RPMI8226 (cell line): ENCODE measurements at regions not wholly inside any gene's neighbourhood (a gene's known extent, or its start where the extent isn't known, plus 50 kb on each side); places are given as distances from the start of the nearest gene placed in this dataset.

Experiments
- DNase-seq: peaks from one replicate; pipeline ENCODE4 v3.0.0-alpha.2; 2015

DNA sequence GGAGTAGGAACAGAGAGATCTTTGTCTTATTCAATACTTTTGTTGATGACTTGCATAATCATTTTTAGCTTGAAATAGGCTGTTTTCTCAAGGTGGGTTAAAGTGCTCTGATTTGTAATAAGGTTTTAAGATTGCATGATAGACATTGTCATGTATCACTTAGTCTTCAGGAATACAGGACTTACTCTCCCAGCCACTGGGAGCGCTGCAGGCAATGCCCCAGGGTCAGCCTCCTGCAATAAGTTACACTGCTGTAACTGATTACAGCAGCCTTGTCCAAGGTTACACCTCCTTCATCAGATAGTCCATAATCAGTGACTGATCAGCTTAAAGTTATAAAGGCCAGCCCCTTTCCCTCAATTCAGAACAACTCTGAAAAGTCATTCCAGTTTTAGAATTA, 218.6 kb downstream of the ESM1 start:
- peak; percentile 14 for DNase-seq

DNA sequence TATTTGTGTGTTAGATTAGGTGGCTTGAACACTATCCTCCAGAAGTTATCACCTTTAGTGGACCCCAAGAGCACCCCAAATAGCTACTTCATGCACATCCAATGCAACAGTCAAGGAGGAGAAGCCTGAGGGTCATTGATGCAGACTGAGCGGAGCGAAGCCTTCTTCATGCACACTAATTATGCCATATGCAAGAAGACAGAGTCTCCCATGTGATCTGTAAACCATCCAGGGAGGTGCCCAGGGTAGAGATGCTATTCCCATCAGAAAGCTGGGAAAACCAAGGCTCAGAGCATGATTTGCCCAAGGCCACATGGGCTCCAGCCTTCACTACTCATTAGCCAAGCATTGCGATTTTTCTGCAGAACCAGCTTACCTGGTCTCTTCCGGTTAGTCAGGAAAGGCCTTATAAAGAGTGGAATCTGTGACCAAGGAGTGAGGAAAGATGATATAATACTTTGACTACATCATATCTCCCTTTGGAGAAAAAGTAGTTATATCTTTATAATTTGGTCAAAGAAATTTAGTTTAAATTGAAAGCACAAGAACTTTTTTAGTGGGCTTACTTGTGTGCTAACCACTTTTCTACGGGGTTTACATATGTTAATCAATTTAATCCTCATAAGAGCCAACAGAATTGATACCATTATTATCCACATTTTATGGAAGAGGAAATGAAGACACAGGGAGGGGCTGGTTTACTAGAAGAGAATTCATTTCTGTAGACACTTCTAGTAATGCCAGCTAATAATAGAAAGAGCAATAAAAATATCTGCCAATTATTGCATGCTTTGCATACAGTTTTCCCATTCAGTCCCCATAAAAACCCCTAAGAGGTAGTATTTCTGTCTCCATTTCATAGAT, 220.0 kb downstream of the ESM1 start:
- DNase-seq, result no peak

DNA sequence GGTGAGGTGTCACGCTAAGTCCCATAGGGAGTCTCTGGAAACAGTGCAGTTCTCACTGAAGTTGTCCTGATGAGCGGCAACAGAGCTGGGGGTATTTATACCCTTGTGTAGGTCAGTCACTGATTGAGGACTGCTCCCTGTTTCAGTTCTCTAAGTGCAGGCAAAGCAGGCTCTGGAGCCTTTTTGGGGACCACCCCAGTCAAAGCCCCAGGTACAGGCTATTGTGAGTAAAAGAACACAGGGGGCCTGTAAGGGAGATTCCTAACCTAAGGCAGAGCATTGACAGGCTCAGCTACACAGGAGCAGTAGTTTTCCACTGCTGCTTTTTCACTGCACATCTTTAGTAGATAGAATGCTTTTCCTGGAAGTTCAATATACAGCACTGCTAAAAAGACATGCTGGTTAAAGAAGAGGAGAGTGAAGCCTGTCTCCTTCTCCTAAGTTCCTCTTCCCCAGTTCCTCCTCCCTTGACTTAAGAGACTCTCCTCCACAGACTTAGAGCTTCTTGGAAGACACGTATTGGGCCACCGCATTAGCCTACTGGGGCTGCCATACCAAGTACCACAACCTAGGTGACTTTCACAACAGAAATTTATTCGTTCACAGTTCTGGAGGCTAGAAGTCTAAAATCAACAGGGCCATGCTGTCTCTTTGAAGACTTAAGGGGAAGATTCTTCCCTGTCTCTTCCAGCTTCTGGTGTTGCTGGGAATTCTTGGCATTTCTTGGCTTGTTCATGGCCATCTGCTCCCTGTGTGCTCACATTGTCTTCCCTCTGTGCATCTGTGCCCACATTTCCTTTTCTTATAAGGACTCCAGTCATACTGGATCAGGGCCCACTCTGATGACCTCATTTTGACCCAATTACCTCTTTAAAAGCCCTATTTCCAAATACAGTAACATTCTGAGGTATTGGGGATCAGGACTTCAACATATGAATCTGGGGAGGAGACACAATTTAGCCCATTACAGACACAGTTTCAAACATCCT, 221.0 kb downstream of the ESM1 start:
- DNase-seq, result no peak

DNA sequence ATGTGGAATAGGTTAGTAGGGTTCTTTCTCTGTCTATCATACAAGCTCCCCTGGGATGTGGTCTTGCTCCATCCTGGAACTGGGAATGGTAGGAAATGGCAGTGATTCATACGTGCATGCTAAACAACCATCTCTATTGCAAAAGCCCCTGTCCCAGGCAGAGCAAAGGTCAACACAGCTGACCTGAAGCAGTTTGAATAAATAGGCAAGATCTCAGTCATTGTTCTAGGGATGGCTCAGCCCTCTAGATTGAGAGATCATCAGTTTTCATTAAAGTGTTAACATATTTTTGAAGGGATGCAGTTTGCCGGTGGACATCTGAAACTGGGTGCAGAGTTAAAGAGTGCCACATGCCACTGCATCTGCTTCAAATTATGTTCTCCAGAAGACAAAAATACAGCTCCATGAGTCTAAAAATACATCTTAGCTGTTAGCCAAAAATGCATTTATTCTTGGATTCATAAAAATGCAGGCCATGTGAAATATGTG, 224.1 kb downstream of the ESM1 start:
- no peak for DNase-seq

DNA sequence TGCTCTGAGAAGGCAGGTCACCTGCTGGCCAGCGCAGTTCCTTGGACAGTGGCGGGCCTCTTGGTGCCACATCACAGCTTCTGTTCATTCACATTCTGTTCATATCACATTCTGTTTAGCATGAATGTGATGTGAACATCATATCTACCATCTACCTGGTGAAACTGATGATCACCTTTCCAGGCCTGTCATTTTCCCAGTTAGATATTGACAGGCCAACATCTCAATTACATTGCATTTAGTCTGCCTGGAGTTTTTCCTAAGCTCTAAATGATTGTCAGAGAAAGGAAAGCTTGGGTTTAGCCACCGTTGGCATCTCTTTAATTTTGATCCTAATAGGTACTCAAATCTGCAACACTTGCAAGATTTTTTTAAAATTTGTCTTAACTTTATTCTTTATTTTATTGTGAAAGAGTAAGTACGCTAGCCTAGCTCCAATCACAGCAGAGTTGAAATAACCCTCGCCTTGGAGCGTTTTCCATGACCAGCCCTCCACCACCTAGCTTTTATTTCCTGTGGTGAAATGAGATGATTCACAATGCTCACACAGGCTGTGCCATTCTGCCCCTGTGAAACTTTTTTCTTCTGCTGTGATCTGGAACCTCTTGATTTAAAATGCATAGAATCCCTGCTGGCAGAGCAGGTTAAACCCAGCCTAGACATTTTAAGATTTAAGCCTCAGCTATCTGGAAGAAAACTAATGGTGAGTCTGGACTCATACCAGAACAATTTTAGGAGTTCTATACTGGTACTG, 225.0 kb downstream of the ESM1 start:
- DNase-seq, result no peak

DNA sequence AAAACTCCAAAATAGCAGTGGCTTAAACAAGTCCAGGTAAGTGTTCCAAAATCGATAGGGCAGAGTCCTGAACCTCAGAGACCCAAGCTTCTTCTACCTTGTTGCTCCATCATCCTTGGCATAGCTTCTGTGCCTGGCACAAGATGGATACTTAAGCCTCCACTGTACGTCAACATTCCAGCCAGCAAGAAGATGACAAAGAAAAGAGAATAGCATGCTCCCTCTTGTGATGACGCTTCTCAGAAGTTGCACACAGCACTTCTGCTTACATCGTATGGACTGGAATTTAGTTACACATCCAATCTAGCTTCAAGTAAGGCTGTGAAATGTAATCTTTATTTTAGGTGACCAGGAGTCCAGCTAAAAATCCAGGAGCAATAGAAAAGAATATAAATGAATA, 227.4 kb downstream of the ESM1 start:
- DNase-seq, result no peak

DNA sequence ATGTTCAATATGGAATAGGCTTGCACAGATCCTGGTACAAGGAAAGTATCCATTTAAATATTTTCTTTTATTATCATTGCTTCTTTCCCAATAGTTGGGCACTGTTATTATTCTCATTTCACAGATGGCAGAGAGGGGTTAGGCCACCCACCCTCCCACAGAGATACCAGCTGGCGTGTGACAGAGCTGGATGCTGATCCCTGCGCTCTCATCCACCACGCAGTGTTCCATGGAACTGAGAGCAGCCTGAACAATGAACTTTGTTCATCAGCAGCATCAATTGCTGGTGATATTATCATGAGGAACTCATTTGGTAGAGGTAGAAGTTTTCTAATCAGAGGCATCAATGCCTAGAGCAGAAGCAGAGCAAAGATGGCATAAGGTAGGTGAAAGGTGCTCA, 227.9 kb downstream of the ESM1 start:
- DNase-seq, result no peak

DNA sequence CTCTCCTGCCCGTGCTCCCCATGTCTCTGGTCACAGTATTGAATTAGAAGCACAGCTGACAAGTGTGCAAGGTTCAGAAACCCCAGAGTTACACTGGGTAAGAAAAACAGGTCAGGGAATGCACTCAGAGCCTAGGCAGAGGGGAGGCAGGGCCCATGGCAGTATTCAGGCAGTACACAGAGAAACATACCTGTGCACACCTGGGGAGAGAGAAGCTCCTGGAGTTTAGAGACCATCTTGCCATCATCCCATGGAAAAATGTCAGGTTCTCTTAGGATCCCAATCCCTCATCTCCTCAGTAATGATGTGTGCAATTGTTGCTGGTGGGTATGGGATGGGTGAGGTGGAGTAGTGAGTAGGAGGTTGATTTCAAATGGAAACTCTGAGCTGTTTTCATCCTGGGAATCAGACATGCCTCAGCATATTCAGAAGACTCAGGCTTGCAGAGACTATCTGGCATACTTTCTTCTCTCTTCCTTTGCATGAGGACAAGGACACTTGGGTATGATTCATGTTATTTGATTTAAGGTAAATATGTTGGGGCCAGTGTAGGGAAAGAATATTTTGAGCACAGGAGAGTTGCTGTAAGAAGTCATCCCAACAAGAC, 228.5 kb downstream of the ESM1 start:
- no peak for DNase-seq

DNA sequence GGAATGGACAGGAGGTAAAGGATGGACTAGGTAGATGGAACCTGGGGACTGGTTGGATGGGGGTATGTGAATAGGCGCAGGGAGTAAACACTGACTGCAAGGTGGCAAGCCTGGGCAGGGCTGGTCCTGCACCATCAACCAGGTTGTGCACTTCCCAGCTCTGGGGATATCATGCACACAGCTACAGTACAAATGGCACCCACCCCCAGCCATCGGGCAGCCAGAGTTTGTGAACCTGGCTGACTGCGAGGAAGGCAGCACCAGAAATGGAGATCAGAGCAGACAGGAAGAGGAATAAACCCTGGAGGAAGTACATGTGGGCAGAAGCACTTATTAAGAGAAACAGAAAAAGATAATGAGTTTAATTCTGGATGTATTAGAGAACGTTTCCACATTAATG, 229.1 kb downstream of the ESM1 start:
- DNase-seq, result no peak

DNA sequence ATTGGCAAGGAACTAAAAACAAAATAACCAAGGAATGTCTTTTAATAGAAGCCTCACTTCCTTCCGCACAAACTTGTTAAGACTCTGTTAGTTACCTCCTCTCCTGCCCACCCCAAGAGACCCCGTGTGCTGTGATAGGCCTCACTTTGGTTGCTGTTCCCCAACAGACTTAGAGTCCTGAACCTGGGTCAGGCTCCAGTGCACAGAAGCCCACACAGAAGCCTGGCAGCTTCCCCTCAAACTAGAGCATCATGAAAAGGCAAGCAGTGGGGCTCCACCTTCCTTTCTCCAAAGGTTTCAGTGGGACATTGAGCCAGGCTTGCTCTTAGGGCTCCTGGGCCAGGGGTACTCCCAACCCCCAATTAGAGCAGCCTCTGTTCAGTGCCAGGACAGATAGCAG, 230.5 kb downstream of the ESM1 start:
- no peak for DNase-seq

DNA sequence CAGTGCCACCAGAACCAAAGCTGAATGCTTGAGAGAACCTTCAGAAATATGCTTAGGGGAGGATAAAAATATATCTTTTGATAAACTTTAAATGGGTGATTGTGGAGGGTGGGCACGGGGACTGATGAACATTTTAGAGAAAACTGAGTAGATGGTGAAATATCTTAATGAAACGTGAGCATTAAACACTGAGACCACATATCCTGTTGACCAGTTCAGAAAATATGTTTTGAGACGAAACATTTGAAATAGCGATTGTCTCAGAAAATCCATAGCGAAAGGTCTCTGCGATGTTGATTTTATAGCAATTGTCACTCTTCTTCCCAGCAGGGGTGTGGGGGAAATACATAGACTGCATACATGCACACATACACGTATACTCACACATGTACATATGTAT, 231.0 kb downstream of the ESM1 start:
- DNase-seq, result no peak

DNA sequence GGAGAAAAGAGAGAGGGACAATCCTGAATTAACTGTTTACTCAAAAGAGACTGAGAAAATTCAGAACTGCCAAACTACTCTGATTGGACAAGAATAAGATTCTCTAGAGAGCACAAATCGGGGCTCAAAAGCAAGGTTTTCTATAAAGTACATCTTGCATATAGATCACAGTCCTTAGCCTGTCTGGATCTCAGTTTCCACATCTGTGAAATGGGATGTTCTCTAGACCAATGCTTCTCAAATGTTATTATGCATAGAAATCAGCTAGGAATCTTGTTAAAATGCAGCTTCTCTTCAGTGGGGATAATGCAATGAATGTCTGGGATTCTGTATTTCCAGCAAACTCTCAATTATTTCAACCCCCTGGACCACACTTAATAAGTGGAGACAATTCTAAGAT, 231.6 kb downstream of the ESM1 start:
- DNase-seq, result no peak

DNA sequence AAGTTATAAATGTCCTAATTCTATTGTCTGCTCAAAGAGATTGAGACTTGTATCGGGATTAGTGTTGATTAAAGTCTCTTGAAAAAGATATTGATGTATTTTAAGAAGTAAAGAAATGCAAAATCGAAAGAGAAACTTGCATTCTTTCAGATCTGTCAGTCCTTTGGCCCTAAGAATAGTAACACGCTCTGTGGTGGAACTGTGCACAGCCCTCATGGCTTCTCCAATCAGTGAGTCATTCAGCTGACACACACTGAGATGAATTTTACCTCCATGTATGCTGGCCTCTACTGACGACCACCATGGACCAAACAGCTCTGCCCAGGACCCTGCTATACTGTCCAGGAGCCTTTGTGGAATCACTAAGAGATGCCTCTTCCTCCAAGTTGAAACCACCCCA, 232.4 kb downstream of the ESM1 start:
- peak; percentile 84 for DNase-seq

DNA sequence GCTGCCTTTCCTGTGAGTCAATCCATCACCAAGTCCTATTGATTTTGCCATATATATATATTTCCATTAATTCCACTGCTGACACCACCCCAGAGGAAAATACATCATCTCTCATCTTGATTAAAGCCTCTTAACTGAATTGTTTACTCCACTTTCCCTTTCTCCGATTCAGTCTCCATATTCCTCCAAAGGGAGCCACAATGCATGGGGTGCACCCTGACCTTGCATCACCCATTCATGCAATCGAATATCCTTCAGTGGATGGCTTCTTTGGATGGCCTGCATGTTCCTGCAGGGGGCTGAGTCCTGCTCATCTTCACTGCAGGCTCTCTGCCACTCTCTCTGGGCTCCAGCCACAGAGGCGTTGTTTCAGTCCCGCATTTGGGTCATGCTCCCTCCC, 231.0 kb downstream of the SNX18 start:
- no peak for DNase-seq

DNA sequence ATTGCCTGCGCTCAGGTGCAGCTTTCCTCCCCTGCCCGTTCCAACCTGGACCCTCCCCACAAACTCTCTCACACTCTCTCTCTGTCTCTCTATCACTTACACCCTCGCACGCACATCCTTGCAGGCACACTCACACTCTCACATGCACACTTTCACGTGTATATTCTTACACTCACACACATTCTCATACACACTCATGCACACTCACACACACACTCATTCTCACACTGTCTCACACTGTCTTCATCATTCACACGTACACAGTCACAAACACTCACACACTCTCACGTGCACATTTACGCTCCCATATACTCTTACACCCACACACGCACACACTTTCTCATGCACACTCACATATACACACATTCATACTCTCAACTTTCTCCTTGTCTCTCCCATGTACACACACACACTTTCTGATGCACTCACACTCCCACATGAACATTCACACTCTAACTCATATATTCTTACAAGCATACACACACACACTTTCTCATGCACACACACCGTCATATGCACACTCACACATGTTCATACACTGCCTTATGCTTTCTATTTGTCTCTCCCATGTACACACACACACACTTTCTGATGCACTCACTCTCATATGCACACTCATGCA, 229.3 kb downstream of the SNX18 start:
- no peak for DNase-seq

DNA sequence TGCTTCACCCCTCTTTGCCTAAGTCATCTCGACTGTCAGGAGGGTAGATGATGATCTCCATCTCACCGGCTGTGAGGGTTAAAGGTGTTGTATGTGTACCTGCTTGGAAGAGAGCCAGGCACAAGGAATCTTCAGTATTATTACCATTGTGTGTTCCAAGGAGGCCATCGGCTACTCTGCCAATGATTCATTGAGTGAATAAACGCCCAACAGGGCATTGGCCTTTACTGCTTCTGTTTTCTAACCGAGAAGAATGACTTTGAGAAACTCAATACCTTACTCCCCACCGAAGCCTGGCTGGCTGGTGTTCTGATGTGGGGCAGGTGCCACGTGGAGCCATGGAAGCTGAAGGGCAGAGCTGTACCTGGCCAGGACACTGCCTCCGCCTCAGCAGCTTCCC, 228.8 kb downstream of the SNX18 start:
- DNase-seq, result no peak

DNA sequence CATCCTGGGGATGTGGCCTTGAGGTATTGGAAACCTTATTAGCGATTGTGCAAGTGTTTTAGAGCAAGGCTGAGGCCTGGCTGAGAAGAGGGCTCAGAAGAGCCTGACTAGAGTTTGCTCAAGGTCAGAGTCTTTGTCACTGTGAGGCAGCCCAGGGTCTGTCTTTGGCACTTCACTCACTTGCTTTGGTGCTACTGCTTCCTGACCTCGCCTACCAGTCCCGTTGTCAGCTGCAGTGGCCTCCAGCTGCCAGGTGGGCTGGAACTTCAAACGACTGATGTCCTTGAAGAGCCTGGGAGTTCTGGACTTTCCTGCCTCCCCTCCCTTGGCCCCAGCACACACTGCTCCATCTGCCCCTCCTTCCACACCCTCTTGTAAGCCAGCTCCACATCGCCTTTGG, 228.0 kb downstream of the SNX18 start:
- peak; percentile 31 for DNase-seq

DNA sequence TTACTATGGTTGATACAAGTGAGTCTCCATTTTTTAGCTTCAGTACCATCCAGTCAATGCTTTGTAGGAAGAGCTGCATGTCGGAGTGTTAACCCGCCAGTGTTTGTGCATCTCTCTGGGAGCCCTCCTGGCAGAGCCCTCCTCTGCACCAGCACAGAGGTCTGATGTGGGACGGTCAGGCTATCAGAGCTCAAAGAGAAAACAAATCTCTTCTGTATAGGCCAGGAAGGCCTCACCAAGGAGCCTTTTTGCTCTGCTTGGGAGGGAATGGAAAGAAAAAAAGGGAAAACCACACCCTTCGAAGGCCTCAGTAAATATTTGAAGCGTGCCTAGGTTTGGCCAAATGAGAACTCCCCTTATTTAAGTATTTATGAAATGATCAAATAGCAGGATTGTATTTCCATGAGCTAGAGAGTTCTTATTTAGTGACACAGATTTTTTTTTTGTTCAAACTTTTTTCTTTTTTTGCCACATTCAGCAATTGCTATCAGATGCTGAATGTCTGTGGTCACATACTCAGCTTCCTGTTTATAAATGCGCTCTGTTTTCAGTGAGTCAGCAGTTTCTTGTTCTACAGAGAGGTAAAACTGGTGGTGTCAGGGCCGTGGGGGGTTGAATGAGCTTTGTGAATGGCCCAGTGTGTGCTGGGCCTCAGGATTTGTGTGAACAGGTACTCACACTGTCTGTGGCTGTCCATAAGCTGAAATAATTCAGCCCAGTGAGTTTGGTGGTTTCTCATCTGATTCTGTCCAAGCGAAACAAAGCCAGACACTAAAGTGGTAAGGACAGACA, 226.6 kb downstream of the SNX18 start:
- DNase-seq, result peak; percentile 97

DNA sequence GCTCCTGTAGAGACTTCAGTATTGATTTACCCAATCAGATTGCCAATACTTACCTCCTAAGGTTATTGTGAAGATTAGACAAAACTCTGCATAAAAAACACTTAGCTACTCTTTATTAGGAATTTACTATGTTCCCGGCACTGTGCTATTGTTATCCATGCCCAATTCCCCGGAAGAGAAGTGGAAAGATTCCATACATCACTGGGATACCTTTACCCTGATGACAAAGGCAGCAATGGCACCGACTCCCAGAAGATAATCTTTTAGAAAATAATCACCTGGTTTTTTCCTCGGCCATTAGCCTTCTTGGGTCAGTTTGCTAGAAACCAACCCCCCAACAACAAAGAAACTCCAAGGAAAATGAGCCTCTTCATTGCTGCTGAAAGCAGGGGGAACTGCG, 226.0 kb downstream of the SNX18 start:
- DNase-seq, result no peak

DNA sequence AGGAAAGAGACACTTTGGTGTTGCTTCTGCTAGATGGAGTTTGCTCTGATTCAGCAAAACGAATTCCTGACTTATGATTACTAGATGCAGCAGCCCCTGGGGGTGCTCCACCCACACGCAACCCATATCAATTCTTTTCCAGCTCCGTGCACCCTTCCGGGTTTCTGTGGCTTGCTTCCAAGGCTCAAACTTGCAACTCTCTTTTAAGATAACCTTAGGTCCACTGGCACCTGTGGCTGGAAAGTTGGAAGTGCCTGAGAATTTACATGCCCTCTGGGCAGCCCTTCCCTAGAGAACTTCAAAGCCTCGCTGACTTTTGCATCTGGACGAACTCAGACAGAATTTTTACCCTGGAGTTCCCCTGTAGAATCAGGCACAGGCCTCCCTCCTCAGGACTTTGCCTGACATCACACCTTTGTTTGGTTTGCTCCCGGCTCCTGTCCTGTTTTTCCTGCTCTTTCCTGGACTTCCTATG, 224.9 kb downstream of the SNX18 start:
- peak; percentile 76 for DNase-seq

DNA sequence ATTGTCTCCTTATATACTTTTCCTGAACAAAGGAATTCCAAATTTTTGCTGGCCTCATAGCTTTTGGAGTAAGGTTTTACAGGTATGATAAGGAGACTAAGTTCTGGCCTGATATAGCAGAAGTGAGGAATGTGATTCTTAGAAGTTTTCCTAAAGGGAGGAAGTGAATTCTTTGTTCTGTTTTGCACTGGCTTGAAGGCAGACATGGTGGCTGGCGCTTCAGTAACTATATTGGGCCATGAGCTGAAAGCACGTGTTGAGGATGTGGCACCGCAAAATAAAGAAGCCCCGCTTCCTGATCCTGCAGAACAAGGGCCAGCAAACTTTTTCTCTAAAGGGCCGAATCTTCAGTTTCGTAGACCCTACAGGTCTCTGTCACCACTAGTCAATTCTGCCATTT, 224.2 kb downstream of the SNX18 start:
- DNase-seq, result no peak
